ENCODE measurements at regions not wholly inside any gene's neighbourhood (a gene's known extent, or its start where the extent isn't known, plus 50 kb on each side); places are given as distances from the start of the nearest gene placed in this dataset.

DNA sequence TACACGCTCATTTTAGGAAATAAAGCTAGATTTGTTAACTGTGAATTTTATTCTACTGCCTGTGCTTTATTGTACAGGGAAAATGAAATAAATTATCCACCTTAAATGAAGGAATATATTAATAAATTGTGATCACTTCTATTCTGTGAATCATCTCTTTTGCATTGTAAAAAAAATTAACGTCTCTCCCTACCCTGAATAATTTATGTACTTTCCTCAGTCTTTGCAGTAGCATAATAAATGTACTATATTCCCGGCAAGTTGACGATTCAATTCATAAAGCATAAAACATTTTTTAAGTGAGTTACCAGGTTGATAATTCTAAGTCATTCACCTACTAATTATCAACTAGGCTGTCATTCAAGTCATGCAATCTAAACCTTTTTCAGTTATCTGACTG, 1425.3 kb upstream of the CDH9 start:
- Histone ChIP-seq H3K36me3 (ENCODE audit: control insufficient read depth in 2 of 4, insufficient read depth in 4 of 4, low read length in 3 of 4) (no peaks in the 10 kb centered on the region), H2BK15ac (ENCODE audit: low read length) (no peak overlapping the region), H3K4ac (replicated peaks; ENCODE audit: insufficient read length, low read depth, low read length) (no peak overlapping the region), H4K5ac (ENCODE audit: insufficient read length, low read depth, low read length) (no peak overlapping the region), H3K23ac (ENCODE audit: insufficient read length) (no peak overlapping the region), H3K9me3 (ENCODE audit: insufficient read depth in 2 of 2, low read depth in 1 of 2, low read length in 1 of 2) (no peaks in the 10 kb centered on the region), H3K79me1 (ENCODE audit: low read depth, low read length) (no peaks in the 10 kb centered on the region), H3K27me3 (replicated peaks in 1 of 4; ENCODE audit: control insufficient read depth in 3 of 4, extremely low read depth in 1 of 4, insufficient read depth in 3 of 4, low read length in 3 of 4) (no peaks in the 10 kb centered on the region), H2AK5ac (ENCODE audit: low read depth, low read length) (no peak overlapping the region), H3K27ac (ENCODE audit: low read depth, low read length) (no peak overlapping the region), H2BK12ac (ENCODE audit: low read depth, low read length) (no peak overlapping the region), H3K9ac (replicated peaks in 1 of 4; ENCODE audit: extremely low read depth in 1 of 4, low read depth in 3 of 4, low read length in 3 of 4) (no peak overlapping the region), H4K91ac (replicated peaks; ENCODE audit: insufficient read length, low read length) (no peak overlapping the region), H4K20me1 (replicated peaks in 1 of 2; ENCODE audit: control insufficient read depth in 1 of 2, insufficient read depth in 2 of 2, low read length in 2 of 2) (no peaks in the 10 kb centered on the region), H3K14ac (ENCODE audit: insufficient read length) (no peak overlapping the region), H3K79me2 (ENCODE audit: control insufficient read depth in 1 of 2, insufficient read depth in 2 of 2, low read length in 2 of 2) (no peaks in the 10 kb centered on the region), H3K4me2 (ENCODE audit: insufficient read depth in 1 of 2, low read depth in 2 of 2, low read length in 2 of 2) (no peak overlapping the region), H3K56ac (replicated peaks; ENCODE audit: insufficient read length, low read depth, low read length) (no peak overlapping the region), H2BK120ac (replicated peaks; ENCODE audit: low read depth, low read length) (no peak overlapping the region), H3K4me3 (ENCODE audit: extremely low read depth in 1 of 4, insufficient read depth in 2 of 4, low read depth in 3 of 4, low read length in 4 of 4) (no peak overlapping the region), H3K4me1 (replicated peaks in 1 of 4; ENCODE audit: control insufficient read depth in 3 of 4, insufficient read depth in 4 of 4, low read length in 3 of 4) (no peaks in the 10 kb centered on the region), H2BK20ac (ENCODE audit: low read length) (no peak overlapping the region), H3K23me2 (ENCODE audit: low read depth, low read length) (no peaks in the 10 kb centered on the region), H4K8ac (ENCODE audit: extremely low read depth, insufficient read depth, low read length) (no peak overlapping the region), H3K18ac (ENCODE audit: extremely low read depth, low read length) (no peak overlapping the region), H2BK5ac (ENCODE audit: low read depth, low read length) (no peak overlapping the region), H2AFZ (ENCODE audit: low read length) (no peak overlapping the region)
- ChIA-PET POLR2A (ENCODE audit: partially characterized antibody) (no interaction called here), CTCF (ENCODE audit: partially characterized antibody) (interaction anchor here (1.5 to 2.0 kb wide), 2 partner anchors 10 to 301 kb away, joined by 3 to 7 read pairs; no protein-coding TSS in a partner anchor)
- DNase-seq (ENCODE audit: low read depth in 1 of 2, low spot score in 2 of 2) (no peak), FAIRE-seq (no peak)
- WGBS, 2 experiments (ENCODE audit: extremely low coverage in 1 of 2, insufficient coverage in 1 of 2, insufficient read length in 1 of 2, insufficient replicate concordance in 2 of 2, low coverage in 1 of 2, low lambda C conversion rate in 2 of 2, missing lambda C conversion rate in 1 of 2), result 86% methylated on average over 4 of the region's 4 CpGs; no CpG with 5 or more reads in 1 of the 2 experiments
- TF ChIP-seq KDM1A (IDR thresholded peaks at IDR 0.05; ENCODE audit: borderline replicate concordance, low read length) (no peak), BACH1 (IDR thresholded peaks at IDR 0.05; ENCODE audit: low read length) (no peak), TEAD4 (IDR thresholded peaks at IDR 0.05; ENCODE audit: low read depth, low read length) (no peak), SIN3A (conservative IDR thresholded peaks at IDR 0.05 in 1 of 2, IDR thresholded peaks at IDR 0.05 in 1 of 2; ENCODE audit: low read depth in 1 of 2, low read length in 2 of 2) (no peak), SIRT6 (IDR thresholded peaks at IDR 0.05; ENCODE audit: low read length) (no peak), CREB1 (IDR thresholded peaks at IDR 0.05) (no peak), POLR2A (IDR thresholded peaks at IDR 0.05; ENCODE audit: control extremely low read depth in 1 of 2, low read depth in 2 of 2, low read length in 2 of 2) (no peak)

All from H1 (cell line).